Iris pigment epithelial cell (primary cell): ENCODE measurements at regions not wholly inside any gene's neighbourhood (a gene's known extent, or its start where the extent isn't known, plus 50 kb on each side); places are given as distances from the start of the nearest gene placed in this dataset.

Experiments
- DNase-seq: peaks from one replicate; pipeline ENCODE4 v3.0.0-alpha.2; 2011; ENCODE audit warnings: low read depth

- no peak for DNase-seq
Observed at GRCh38 chr6:156189714-156190113, 587.5 kb upstream of the ARID1B start.

DNA sequence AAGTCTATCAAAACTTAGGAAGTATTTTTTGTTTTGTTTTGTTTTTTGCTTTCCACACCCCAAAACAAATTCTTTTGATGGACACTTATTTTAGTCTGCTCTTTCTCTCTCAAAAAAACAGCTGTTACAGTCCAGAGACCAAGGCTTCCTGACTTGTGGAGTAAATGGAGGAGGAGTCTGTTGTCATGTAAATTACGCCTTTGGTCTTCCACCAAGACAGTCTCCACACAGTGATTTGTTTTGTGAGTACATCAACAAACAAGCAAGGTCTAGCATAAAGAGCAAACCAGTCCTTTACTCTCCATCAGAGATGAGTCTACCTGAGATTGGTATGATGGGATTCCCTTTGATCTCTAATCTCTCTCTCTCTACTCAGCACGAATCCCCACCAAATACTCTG, 588.0 kb upstream of the ARID1B start:
- DNase-seq = no peak

GRCh38 chr6:156185113-156185512, 592.1 kb upstream of the ARID1B start:
- no peak for DNase-seq

- no peak for DNase-seq
Observed at GRCh38 chr6:156183678-156184077, 593.5 kb upstream of the ARID1B start.

- no peak for DNase-seq
Observed at GRCh38 chr6:156182356-156182755, 594.8 kb upstream of the ARID1B start.

DNA sequence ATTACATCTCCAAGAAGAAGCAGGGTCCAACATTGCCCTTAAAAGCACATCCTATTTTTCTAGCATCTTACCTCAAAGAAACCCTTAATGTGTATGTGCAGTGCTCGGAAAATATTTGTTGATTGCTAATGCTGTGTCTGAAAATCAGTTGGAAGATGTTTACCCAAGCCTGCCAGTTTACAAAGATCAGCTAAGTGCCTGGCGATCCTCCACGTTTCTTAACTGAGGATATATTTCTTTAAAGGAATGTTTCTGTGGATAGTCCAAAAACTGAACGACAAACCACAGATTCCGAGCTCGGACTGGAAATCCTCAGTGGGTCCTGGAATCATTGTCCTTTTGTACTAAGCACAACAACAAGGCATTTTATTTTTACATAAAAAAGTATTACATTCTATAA, 595.7 kb upstream of the ARID1B start:
- DNase-seq = no peak

- DNase-seq = no peak
Observed at GRCh38 chr6:156175971-156176421, 601.2 kb upstream of the ARID1B start.

DNA sequence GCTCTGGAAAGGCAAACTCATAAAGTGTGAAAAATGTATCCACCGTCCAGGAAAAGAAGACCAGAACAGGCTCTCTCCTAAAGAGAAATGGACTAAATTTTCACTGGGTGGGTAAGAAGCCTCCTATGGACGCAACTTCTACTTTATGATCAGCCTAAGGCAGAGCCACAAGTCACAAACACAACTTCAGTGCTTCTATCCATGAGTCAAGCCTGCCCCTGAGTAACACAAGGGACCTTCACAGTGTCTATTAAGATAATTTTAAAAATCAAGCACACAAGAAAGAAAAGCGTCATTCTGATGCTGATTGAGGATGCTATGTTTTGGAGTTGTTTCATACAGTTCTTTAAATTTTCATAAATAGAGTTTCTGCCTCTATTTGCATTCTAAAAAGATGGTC, 601.7 kb upstream of the ARID1B start:
- DNase-seq = no peak

DNA sequence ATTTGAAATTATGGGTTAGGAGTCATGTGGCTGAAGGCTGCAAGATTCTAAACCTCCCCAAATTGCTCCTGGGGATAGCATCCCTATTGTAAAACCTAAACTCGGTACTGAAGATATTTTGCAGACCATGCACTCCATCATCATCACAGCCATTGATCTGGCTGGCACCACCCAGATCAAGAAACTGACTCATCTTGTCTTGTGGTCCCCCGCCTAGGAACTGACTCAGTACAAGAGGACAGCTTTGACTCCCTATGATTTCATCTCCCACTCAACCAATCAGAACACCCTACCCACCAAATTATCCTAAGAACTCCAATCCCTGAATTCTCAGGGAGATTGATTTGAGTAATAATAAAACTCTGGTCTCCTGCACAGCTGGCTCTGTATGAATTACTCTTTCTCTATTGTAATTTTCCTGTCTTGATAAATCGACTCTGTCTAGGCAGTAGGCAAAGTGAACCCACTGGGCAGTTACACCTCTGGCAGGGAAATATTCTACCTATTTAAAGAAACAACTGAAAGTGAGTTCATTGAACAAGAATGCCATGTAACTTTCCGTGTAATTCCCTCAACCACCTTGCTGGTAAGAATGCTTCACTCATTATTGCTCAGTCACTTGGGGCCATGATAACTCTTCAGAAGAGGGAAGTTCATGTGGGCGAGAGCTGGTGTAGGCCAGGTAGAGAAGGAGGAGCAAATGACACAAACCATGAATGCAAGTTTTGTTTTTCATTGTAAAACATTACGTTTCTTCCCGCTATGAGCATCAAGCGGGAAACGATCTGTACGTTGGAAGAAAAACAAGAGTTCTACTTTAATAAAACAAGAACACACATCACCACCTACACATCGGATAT, 602.9 kb upstream of the ARID1B start:
- DNase-seq = no peak

DNA sequence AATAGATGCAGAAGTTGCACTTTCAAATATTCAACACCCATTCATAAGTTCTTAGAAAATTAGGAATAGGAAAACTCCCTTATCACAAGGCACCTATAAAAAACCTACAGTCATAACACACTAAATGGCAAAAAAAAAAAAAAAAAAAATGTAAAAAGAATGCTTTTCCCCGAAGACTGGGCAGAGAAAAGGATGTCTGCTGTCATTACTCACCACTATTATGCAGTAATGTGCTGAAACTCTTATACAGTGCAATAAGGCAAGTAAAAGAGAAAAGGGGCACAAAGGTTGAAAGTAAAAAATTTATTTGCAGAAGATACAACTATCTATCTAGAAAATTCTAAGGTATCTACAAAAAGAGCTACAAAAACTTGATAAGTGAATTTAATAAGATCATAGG, 607.8 kb upstream of the ARID1B start:
- DNase-seq = no peak

GRCh38 chr6:156167625-156168071, 609.5 kb upstream of the ARID1B start:
- no peak for DNase-seq

DNA sequence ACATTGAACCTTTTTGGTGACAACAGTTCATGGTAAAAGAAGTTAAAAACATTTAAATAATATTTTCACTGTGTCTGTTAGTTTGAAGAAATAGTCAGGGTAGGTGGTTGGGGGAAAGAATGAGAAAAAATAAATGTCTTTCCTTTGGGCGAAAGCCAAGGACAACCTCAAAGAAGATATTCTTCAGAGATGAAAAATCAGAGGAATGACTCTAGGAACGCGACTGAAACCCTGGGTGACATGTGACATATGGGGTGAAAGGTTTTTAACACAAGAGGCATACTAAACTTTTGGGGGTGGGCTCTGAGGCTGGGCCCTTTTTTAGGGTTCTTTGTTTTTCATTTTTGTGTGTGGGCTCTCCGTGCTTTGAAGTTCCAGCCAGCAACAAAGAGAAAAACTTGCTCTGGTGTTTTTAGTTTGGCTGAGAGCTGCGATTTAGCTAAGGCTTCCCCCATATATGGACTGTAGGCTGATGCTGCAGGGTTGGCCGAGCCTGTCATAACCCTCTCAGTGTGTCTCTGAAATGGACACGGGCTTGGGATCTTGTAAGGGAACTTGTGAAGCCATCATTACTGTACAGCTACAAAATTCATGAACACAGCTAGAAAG, 610.1 kb upstream of the ARID1B start:
- no peak for DNase-seq

- no peak for DNase-seq
Observed at GRCh38 chr6:156166093-156166492, 611.1 kb upstream of the ARID1B start.

DNA sequence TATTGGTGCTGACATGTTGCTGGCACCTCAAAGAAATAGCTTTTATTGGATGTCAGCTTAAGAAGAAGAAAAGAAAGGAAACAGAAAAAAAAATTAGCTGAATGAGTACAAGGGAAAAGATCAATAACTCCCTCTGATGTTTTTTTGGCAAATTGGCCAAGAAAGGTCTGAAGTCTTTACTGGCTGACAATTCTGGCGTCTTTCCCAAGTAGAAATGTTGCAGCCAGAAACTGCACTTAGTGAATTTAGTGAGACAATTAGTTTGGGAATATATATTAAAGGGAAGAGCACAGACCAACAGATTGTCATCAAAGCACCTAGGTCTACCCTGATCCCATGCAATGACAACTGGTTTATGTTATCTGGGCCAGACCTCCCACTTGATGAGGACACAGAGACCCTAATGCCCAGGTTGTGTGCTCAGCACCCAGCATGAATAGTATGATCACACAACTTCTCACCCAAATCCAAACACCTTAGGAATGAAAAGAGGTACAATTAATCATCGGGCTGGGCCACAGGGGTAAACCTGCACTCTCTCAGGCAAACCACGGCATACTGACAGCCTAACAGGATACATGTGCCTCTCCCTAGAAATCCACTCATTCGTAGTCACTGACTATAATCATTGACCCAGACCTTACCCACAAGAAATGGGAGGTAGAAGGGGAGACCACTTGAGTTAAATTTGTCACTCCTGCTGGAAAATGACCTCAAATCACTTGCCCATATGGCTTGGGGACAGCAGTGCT, 612.3 kb upstream of the ARID1B start:
- DNase-seq = no peak

DNA sequence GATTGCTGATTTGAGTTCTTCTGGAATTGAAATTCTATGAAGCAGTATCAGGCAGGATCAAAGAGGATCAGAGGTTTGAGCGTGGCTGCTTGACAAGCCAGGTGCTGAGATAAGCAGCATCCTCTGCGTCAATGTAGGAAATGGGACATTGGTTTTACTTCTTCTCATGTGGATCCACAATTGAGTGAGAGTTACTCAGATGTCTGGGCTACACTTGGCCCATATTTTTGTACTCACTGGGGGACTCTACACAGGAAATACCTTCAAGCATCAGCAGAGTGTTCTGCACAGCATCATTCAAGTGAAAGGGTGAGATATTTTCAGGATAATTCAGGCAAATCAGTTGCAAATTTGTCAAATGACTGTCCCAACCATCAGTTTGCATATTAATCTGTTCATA, 613.9 kb upstream of the ARID1B start:
- no peak for DNase-seq

DNA sequence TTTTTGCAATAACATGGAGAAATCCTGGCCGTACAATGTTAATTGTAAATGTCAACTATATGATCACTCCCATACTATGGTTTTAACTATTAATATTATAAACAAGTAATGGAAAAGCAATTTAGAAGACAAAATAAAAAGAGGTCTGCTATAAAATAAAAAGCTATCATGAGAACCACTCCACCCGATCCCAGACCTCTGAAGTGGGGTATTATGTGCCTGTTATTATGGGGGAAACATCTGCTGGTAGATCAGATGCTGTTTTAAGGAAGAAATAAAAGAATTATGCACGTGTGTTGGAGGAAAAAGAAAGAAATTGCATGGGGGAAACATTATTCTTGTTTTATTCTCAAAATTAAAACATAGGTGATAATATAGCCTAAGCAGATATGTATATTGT, 615.7 kb upstream of the ARID1B start:
- DNase-seq = no peak

DNA sequence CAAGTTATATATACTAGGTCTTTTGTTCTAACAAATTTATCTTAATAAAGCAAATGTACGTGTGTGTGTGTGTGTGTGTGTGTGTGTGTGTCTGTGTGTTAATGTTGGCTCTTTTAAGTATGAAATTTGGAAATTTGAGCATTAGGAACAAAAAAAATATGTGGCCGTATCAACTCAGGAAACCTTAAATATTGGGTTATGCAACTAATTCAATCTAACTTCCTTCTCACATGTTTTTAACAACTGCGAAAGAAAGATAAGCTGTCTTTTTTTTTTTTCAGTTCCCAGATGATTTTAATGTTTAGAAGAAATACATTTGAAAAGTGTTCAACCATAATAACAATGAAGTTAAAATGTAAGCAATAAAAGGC, 616.4 kb upstream of the ARID1B start:
- no peak for DNase-seq

GRCh38 chr6:156160007-156160794, 617.0 kb upstream of the ARID1B start:
- DNase-seq = no peak

DNA sequence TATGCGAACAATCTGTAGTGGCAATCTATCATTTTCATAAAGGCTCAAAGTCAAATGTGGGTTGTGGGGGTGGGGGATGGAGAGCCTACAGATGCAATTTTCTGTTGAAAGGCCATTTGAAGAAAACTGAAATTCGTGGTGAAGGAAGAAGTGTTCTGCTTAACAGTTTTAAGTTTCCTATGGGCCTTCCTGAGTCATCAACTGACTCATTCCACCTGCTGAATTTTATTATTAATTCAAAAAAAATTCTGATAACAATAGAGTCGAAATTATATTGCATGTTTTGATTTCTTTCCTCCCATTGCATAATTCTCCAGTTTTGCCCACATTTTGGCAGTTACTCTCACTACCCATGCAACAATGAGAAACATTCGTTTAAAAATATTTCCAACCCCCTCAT, 622.3 kb upstream of the ARID1B start:
- peak; percentile 6 for DNase-seq

DNA sequence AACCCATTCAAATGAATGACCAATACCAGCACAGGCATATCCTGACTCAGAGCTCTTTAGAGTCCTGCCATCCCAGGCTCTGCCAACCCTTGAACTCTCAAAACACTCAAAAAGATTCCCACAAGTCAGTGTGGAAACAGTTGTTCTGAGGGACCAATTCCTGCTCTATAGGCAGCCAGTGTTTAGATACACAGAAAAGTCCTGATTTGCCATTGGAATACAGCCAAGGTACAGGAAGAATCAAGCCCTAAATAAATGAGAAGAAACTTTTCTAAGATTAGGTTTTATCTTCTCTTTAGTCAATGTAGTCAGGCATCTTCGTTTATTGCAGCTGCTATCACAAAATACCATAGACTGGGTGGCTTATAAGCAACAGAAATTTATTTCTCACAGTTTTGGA, 626.8 kb upstream of the ARID1B start:
- DNase-seq = peak; percentile 3

- no peak for DNase-seq
Observed at GRCh38 chr6:156146891-156147290, 630.3 kb upstream of the ARID1B start.

DNA sequence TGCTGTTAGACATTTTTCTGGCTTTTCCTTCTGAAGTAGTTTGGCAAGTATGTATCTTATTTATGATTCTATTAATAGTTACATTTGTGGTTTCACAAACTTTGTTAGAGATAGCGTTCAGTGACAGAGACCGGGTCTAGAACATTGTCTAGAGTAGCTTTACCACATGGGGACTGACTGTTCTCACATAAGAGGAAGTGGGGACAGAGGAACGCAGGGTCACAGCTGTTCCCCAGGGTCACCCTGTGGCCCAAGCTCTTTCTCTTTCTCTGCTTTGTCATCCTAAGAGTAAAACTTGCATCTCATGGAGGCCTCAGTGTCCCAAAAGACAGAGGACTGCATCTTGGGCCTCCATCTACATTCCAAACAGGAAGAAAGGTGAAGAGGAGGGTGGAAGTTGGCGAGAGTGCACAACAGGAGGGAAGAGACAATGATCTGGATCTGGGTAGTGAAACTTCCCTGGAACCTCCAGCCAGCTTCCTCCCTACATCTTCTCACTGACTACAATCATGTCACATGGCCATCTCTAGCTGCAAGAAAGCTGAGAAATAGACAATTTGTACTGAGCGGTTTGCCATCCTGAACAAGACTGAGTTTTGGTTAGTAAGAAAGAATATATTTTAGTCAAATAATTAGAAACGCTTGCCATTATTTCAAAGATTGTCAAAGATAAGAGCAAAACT, 645.8 kb upstream of the ARID1B start:
- no peak for DNase-seq
